Lung (tissue), 11 donors: ENCODE measurements at regions not wholly inside any gene's neighbourhood (a gene's known extent, or its start where the extent isn't known, plus 50 kb on each side); places are given as distances from the start of the nearest gene placed in this dataset.

Experiments used
- ATAC-seq: fragments of 200-7000 bp; cut with Tn5 transposase; one replicate; pipeline ENCODE4 v1.9.1; 2020; ENCODE audit warnings: moderate number of reproducible peaks; ENCODE audit not compliant: insufficient read depth, low FRiP score
- DNase-seq, 3 donors: peaks; one replicate each; pipeline ENCODE4 v3.0.0-alpha.2; 2013 to 2017
- H3K27ac ChIP-seq, 2 donors: one replicate each; pipeline ENCODE4 v1.5.1; 2013; ENCODE audit warnings: mild to moderate bottlenecking in 2 of 2, moderate library complexity in 2 of 2, control low read depth in 1 of 2, inconsistent platforms in 1 of 2, low read depth in 1 of 2, low read length in 1 of 2
- H3K27me3 ChIP-seq, 3 donors: one replicate each; pipeline ENCODE4 v1.5.1; 2013; ENCODE audit warnings: low read length in 2 of 3; ENCODE audit not compliant: control insufficient read depth in 3 of 3, insufficient read depth in 3 of 3
- H3K36me3 ChIP-seq, 4 donors: one replicate each; pipeline ENCODE4 v1.5.1; 2013; ENCODE audit warnings: low read length in 4 of 4, mild to moderate bottlenecking in 1 of 4, moderate library complexity in 1 of 4; ENCODE audit not compliant: control insufficient read depth in 4 of 4, insufficient read depth in 4 of 4
- H3K4me1 ChIP-seq, 5 donors: one replicate each; pipeline ENCODE4 v1.5.1; 2013; ENCODE audit warnings: low read length in 5 of 5, mild to moderate bottlenecking in 2 of 5, moderate library complexity in 1 of 5; ENCODE audit not compliant: control insufficient read depth in 5 of 5, insufficient read depth in 5 of 5
- H3K4me3 ChIP-seq: one replicate; pipeline ENCODE4 v1.5.1; 2013; ENCODE audit warnings: mild to moderate bottlenecking, control low read depth, moderate library complexity
- H3K9ac ChIP-seq, 2 donors: one replicate each; pipeline ENCODE4 v1.5.1; 2013; ENCODE audit warnings: low read length in 2 of 2, control low read depth in 1 of 2; ENCODE audit not compliant: insufficient read depth in 1 of 2
- H3K9me3 ChIP-seq, 4 donors: one replicate each; pipeline ENCODE4 v1.5.1; 2013; ENCODE audit warnings: low read length in 3 of 4, mild to moderate bottlenecking in 1 of 4, moderate library complexity in 1 of 4; ENCODE audit not compliant: control insufficient read depth in 4 of 4, insufficient read depth in 3 of 4
- CTCF ChIP-seq: IDR thresholded peaks from 2 replicates; pipeline ENCODE4 v1.5.1; 2012; ENCODE audit warnings: mild to moderate bottlenecking; ENCODE audit errors: control extremely low read depth, extremely low read depth
- WGBS, 2 donors: extraction: QIAGEN DNeasy Blood & Tissue Kit; methylation state at CpG; one replicate each; pipeline ENCODE4 v1.1.7; 2013; 5-methylcytosine and 5-hydroxymethylcytosine counted together
- donor health status: control.
- donor health status: control.
- donor health status: Bipolar disorder and iron deficiency.
- donor health status: healthy.
- donor health status: DM: yes; HTN: yes; CAD: no.

GRCh38 chr13:64684108-64684507 lies 2546.0 kb downstream of the PCDH9 start:
- H3K4me1 ChIP-seq, result no peaks in the 10 kb centered on the region
- H3K27ac ChIP-seq, result no peak overlapping the region
- DNase-seq (no peak), ATAC-seq (no peak)
- 71 to 72% methylated on average over 3 of the region's 3 CpGs for WGBS, 2 donors
- H3K9ac ChIP-seq, result no peak overlapping the region
- TF ChIP-seq CTCF, result no peak
- peaks cover 0 to 2% (median 0%) of the 10 kb centered on the region in 4 donors for H3K9me3 ChIP-seq
- no peak overlapping the region for H3K4me3 ChIP-seq
- H3K36me3 ChIP-seq, result no peaks in the 10 kb centered on the region
- no peaks in the 10 kb centered on the region for H3K27me3 ChIP-seq

- Histone ChIP-seq H3K9ac (no peak overlapping the region), H3K4me3 (no peak overlapping the region), H3K27ac (no peak overlapping the region), H3K27me3 (no peaks in the 10 kb centered on the region), H3K9me3 (peaks cover 0 to 2% (median 0%) of the 10 kb centered on the region in 4 donors), H3K4me1 (no peaks in the 10 kb centered on the region), H3K36me3 (no peaks in the 10 kb centered on the region)
- ATAC-seq, result no peak
- 93 to 97% methylated on average over 1 of the region's 1 CpG for WGBS, 2 donors
- no peak for DNase-seq
- no peak for TF ChIP-seq CTCF
Observed at GRCh38 chr13:64680739-64681138, 2549.4 kb downstream of the PCDH9 start.

GRCh38 chr13:64675255-64675892 lies 2554.8 kb downstream of the PCDH9 start:
- no peak overlapping the region for H3K4me3 ChIP-seq
- WGBS, 2 donors, result 68 to 85% methylated on average over 6 of the region's 6 CpGs
- DNase-seq (no peak), ATAC-seq (no peak)
- H3K4me1 ChIP-seq, result no peaks in the 10 kb centered on the region
- no peak overlapping the region for H3K9ac ChIP-seq
- no peaks in the 10 kb centered on the region for H3K27me3 ChIP-seq
- no peak overlapping the region for H3K27ac ChIP-seq
- TF ChIP-seq CTCF, result no peak
- no peaks in the 10 kb centered on the region for H3K36me3 ChIP-seq
- peaks cover 0 to 2% (median 0%) of the 10 kb centered on the region in 4 donors for H3K9me3 ChIP-seq

GRCh38 chr13:64674126-64674525 lies 2556.0 kb downstream of the PCDH9 start:
- no peaks in the 10 kb centered on the region for H3K27me3 ChIP-seq
- no peak overlapping the region for H3K27ac ChIP-seq
- no peaks in the 10 kb centered on the region for H3K36me3 ChIP-seq
- no peak for DNase-seq
- no peaks in the 10 kb centered on the region for H3K4me1 ChIP-seq
- ATAC-seq, result no peak
- H3K9ac ChIP-seq, result no peak overlapping the region
- WGBS, 2 donors, result 70 to 76% methylated on average over 2 of the region's 2 CpGs
- H3K9me3 ChIP-seq, result no peaks in the 10 kb centered on the region
- TF ChIP-seq CTCF, result no peak
- H3K4me3 ChIP-seq, result no peak overlapping the region
